Gastroesophageal sphincter (tissue), 4 donors: ENCODE measurements at regions not wholly inside any gene's neighbourhood (a gene's known extent, or its start where the extent isn't known, plus 50 kb on each side); places are given as distances from the start of the nearest gene placed in this dataset.

Experiments used
- ATAC-seq: fragments of 150-250 bp; one replicate; pipeline ENCODE4 v1.9.1; 2016; ENCODE audit warnings: mild to moderate bottlenecking, moderate library complexity
- H3K27ac ChIP-seq, 4 donors: fragments of 200-600 bp; sonication (generic) in 3 of 4; 1 replicate in 3 of 4; 2 replicates in 1 of 4; pipeline ENCODE4 v1.5.1; 2016 to 2019
- H3K27me3 ChIP-seq: fragments of 200-600 bp; sonication (generic); one replicate; pipeline ENCODE4 v1.5.1; 2019
- H3K36me3 ChIP-seq, 2 donors: fragments of 200-600 bp; sonication (generic); one replicate each; pipeline ENCODE4 v1.5.1; 2019; ENCODE audit warnings: control low read depth in 1 of 2
- H3K4me1 ChIP-seq, 3 donors: fragments of 200-600 bp; sonication (generic); 1 replicate in 2 of 3; 2 replicates in 1 of 3; pipeline ENCODE4 v1.5.1; 2016 to 2019; ENCODE audit warnings: control low read depth in 2 of 3
- H3K4me3 ChIP-seq, 2 donors: fragments of 200-600 bp; sonication (generic); one replicate each; pipeline ENCODE4 v1.5.1; 2019; ENCODE audit warnings: mild to moderate bottlenecking in 1 of 2, moderate library complexity in 1 of 2
- H3K9me3 ChIP-seq, 3 donors: fragments of 200-600 bp; sonication (generic); one replicate each; pipeline ENCODE4 v1.5.1; 2017 to 2019; ENCODE audit warnings: control low read depth in 2 of 3
- CTCF ChIP-seq, 4 experiments: fragments of 200-600 bp in 2 of 4; fragments of 450-650 bp in 2 of 4; sonication (generic) in 1 of 4; IDR thresholded peaks; one replicate each; pipeline ENCODE4 v1.5.1; 2017 to 2019; ENCODE audit warnings: antibody characterized with exemption in 4 of 4, mild to moderate bottlenecking in 2 of 4, moderate library complexity in 2 of 4
- EP300 ChIP-seq: sonication (generic); formaldehyde crosslinking; IDR thresholded peaks from one replicate; pipeline ENCODE4 v1.6.1; 2017; ENCODE audit warnings: antibody characterized with exemption, mild to moderate bottlenecking
- POLR2A ChIP-seq, 2 donors: fragments of 450-650 bp; IDR thresholded peaks; one replicate each; pipeline ENCODE4 v1.6.1; 2017; ENCODE audit warnings: antibody characterized with exemption in 2 of 2, mild to moderate bottlenecking in 2 of 2, moderate library complexity in 1 of 2
- POLR2AphosphoS5 ChIP-seq: sonication (generic); formaldehyde crosslinking; IDR thresholded peaks from one replicate; pipeline ENCODE4 v1.6.1; 2017; ENCODE audit warnings: antibody characterized with exemption
- WGBS, 2 donors: methylation state at CpG; one replicate each; pipeline ENCODE4 v1.1.5; 2018; ENCODE audit warnings: low coverage in 1 of 2; 5-methylcytosine and 5-hydroxymethylcytosine counted together

GRCh38 chr1:217088521-217089284, 365.5 kb upstream of the ESRRG start:
- Histone ChIP-seq H3K27me3 (no peaks in the 10 kb centered on the region), H3K27ac (peak overlapping the region; percentile 72 to 91 (median 82)), H3K4me3 (peak overlapping the region; percentile 63 to 67), H3K4me1 (peaks cover 0 to 42% (median 3%) of the 10 kb centered on the region in 3 donors), H3K36me3 (no peaks in the 10 kb centered on the region), H3K9me3 (no peaks in the 10 kb centered on the region)
- no peak for ATAC-seq
- WGBS, 2 donors = 10 to 38% methylated on average over 10 of the region's 13 CpGs
- TF ChIP-seq EP300 (no peak), POLR2A (IDR thresholded peaks at IDR 0.05) (no peak), CTCF (IDR thresholded peaks at IDR 0.05) (no peak), POLR2AphosphoS5 (no peak)

GRCh38 chr1:217088011-217088410, 364.8 kb upstream of the ESRRG start:
- H3K27ac ChIP-seq = peak overlapping the region; percentile 65 to 91 (median 80)
- WGBS, 2 donors = 17 to 23% methylated on average over 3 of the region's 3 CpGs
- H3K36me3 ChIP-seq = no peaks in the 10 kb centered on the region

GRCh38 chr1:217079584-217079983, 356.4 kb upstream of the ESRRG start:
- TF ChIP-seq EP300 (no peak), POLR2A (IDR thresholded peaks at IDR 0.05) (no peak), POLR2AphosphoS5 (no peak), CTCF (IDR thresholded peaks at IDR 0.05) (no peak)
- Histone ChIP-seq H3K9me3 (no peaks in the 10 kb centered on the region), H3K27me3 (no peaks in the 10 kb centered on the region), H3K36me3 (no peaks in the 10 kb centered on the region), H3K27ac (peak overlapping the region in 3 of 4 donors; percentile 64 to 78 (median 78)), H3K4me1 (peaks cover 0 to 45% (median 7%) of the 10 kb centered on the region in 3 donors), H3K4me3 (no peak overlapping the region)
- 74 to 88% methylated on average over 3 of the region's 3 CpGs for WGBS, 2 donors
- no peak for ATAC-seq

More at GRCh38 chr1:217088011-217088410, 364.8 kb upstream of the ESRRG start:
- Histone ChIP-seq H3K27me3 (no peaks in the 10 kb centered on the region), H3K9me3 (no peaks in the 10 kb centered on the region), H3K4me1 (peaks cover 0 to 42% (median 3%) of the 10 kb centered on the region in 3 donors), H3K4me3 (peak overlapping the region in 1 of 2 donors; percentile 15)
- TF ChIP-seq POLR2AphosphoS5 (no peak), EP300 (no peak), POLR2A (IDR thresholded peaks at IDR 0.05) (no peak), CTCF (IDR thresholded peaks at IDR 0.05) (no peak)
- no peak for ATAC-seq

GRCh38 chr1:217078959-217079358, 355.7 kb upstream of the ESRRG start:
- Histone ChIP-seq H3K4me1 (peaks cover 0 to 45% (median 7%) of the 10 kb centered on the region in 3 donors), H3K4me3 (no peak overlapping the region), H3K27me3 (no peaks in the 10 kb centered on the region), H3K36me3 (no peaks in the 10 kb centered on the region), H3K9me3 (no peaks in the 10 kb centered on the region), H3K27ac (peak overlapping the region; percentile 56 to 78 (median 71))
- TF ChIP-seq POLR2A (IDR thresholded peaks at IDR 0.05) (no peak), POLR2AphosphoS5 (no peak)
- 44 to 53% methylated on average over 1 of the region's 1 CpG for WGBS, 2 donors
- ATAC-seq = no peak

GRCh38 chr1:217078078-217078690, 355.0 kb upstream of the ESRRG start:
- Histone ChIP-seq H3K27ac (peak overlapping the region; percentile 12 to 78 (median 71)), H3K27me3 (no peaks in the 10 kb centered on the region), H3K4me3 (peak overlapping the region in 1 of 2 donors; percentile 21), H3K36me3 (no peaks in the 10 kb centered on the region), H3K9me3 (no peaks in the 10 kb centered on the region), H3K4me1 (peaks cover 0 to 48% (median 7%) of the 10 kb centered on the region in 3 donors)
- no peak for TF ChIP-seq POLR2A (IDR thresholded peaks at IDR 0.05)
- no peak for TF ChIP-seq POLR2AphosphoS5
- no peak for TF ChIP-seq CTCF (IDR thresholded peaks at IDR 0.05)
- TF ChIP-seq EP300 = no peak
- peak; percentile 39 for ATAC-seq
- 27 to 31% methylated on average over 4 to 5 of the region's 5 CpGs for WGBS, 2 donors
